Panc1 (cell line): ENCODE measurements at regions not wholly inside any gene's neighbourhood (a gene's known extent, or its start where the extent isn't known, plus 50 kb on each side); places are given as distances from the start of the nearest gene placed in this dataset.

Experiments
- CTCF ChIP-seq: fragments of 450-650 bp; IDR thresholded peaks from 2 replicates; pipeline ENCODE4 v1.5.1; 2017; ENCODE audit warnings: mild to moderate bottlenecking
- POLR2AphosphoS5 ChIP-seq: IDR thresholded peaks from 2 replicates; pipeline ENCODE4 v1.6.1; 2012; ENCODE audit warnings: mild to moderate bottlenecking, low read depth, low read length, moderate library complexity
- TCF7L2 ChIP-seq: IDR thresholded peaks from 2 replicates; pipeline ENCODE4 v1.6.1; 2011; ENCODE audit warnings: mild to moderate bottlenecking, low read depth, low read length, inconsistent platforms

- TF ChIP-seq CTCF (no peak), POLR2AphosphoS5 (no peak), TCF7L2 (no peak)
Observed at GRCh38 chr5:142455856-142456255, 131.0 kb upstream of the SPRY4 start.
